PFSK-1 (cell line): ENCODE measurements at regions not wholly inside any gene's neighbourhood (a gene's known extent, or its start where the extent isn't known, plus 50 kb on each side); places are given as distances from the start of the nearest gene placed in this dataset.

ENCODE experiments used
- POLR2AphosphoS5 ChIP-seq: IDR thresholded peaks from 2 replicates; pipeline ENCODE4 v1.6.1; 2012; ENCODE audit warnings: low read depth, mild to moderate bottlenecking, control low read depth, low read length, moderate library complexity
- REST ChIP-seq, 2 experiments: IDR thresholded peaks; 2 replicates each; pipeline versions ENCODE4 v1.6.1 to v1.8.0; 2011 to 2012; ENCODE audit warnings: low read depth in 2 of 2, low read length in 2 of 2, control low read depth in 1 of 2, inconsistent platforms in 1 of 2, mild to moderate bottlenecking in 1 of 2, moderate library complexity in 1 of 2; ENCODE audit not compliant: insufficient read depth in 1 of 2
- TAF1 ChIP-seq: IDR thresholded peaks from 2 replicates; pipeline ENCODE4 v1.6.1; 2012; ENCODE audit warnings: low read length, control low read depth, borderline replicate concordance; ENCODE audit not compliant: insufficient read depth

- no peak for TF ChIP-seq POLR2AphosphoS5
- no peak for TF ChIP-seq TAF1
- TF ChIP-seq REST (IDR thresholded peaks at IDR 0.05; ENCODE audit: insufficient read depth in 1 of 2, low read depth in 2 of 2, low read length in 2 of 2): no peak
Observed at GRCh38 chr5:52356311-52356918, 431.3 kb upstream of the ITGA1 start.
